Stomach smooth muscle (tissue), 2 donors: ENCODE measurements at regions not wholly inside any gene's neighbourhood (a gene's known extent, or its start where the extent isn't known, plus 50 kb on each side); places are given as distances from the start of the nearest gene placed in this dataset.

Source experiments
- H3K27ac ChIP-seq: one replicate; pipeline ENCODE4 v1.7.0; 2013; ENCODE audit warnings: mild to moderate bottlenecking, low read length, inconsistent platforms
- H3K27me3 ChIP-seq, 2 donors: one replicate each; pipeline ENCODE4 v1.7.0; 2013; ENCODE audit warnings: low read length in 2 of 2; ENCODE audit not compliant: insufficient read depth in 2 of 2, control insufficient read depth in 1 of 2
- H3K36me3 ChIP-seq, 2 donors: one replicate each; pipeline ENCODE4 v1.7.0; 2013; ENCODE audit warnings: low read length in 2 of 2; ENCODE audit not compliant: control insufficient read depth in 2 of 2, insufficient read depth in 2 of 2
- H3K4me1 ChIP-seq: one replicate; pipeline ENCODE4 v1.7.0; 2013; ENCODE audit warnings: low read length; ENCODE audit not compliant: control insufficient read depth, insufficient read depth
- H3K4me3 ChIP-seq, 2 donors: one replicate each; pipeline ENCODE4 v1.7.0; 2013; ENCODE audit warnings: low read length in 2 of 2
- H3K9ac ChIP-seq, 2 donors: one replicate each; pipeline ENCODE4 v1.7.0; 2013; ENCODE audit warnings: low read length in 2 of 2, mild to moderate bottlenecking in 1 of 2
- H3K9me3 ChIP-seq, 2 donors: one replicate each; pipeline ENCODE4 v1.7.0; 2013; ENCODE audit warnings: low read length in 2 of 2; ENCODE audit not compliant: control insufficient read depth in 2 of 2
- donor health status: healthy.
- donor health status: Pancreatic carcinoma.

GRCh38 chr7:16200591-16200990 is 220.7 kb downstream of the CRPPA start:
- Histone ChIP-seq H3K27me3 (no peaks in the 10 kb centered on the region), H3K4me3 (no peak overlapping the region), H3K4me1 (no peaks in the 10 kb centered on the region), H3K36me3 (no peaks in the 10 kb centered on the region), H3K9ac (no peak overlapping the region), H3K27ac (no peak overlapping the region), H3K9me3 (no peaks in the 10 kb centered on the region)

GRCh38 chr7:16193631-16194030 is 227.7 kb downstream of the CRPPA start:
- H3K27ac ChIP-seq: no peak overlapping the region
- no peaks in the 10 kb centered on the region for H3K27me3 ChIP-seq
- H3K4me3 ChIP-seq: no peak overlapping the region
- H3K4me1 ChIP-seq: no peaks in the 10 kb centered on the region
- no peaks in the 10 kb centered on the region for H3K9me3 ChIP-seq
- H3K36me3 ChIP-seq: no peaks in the 10 kb centered on the region
- no peak overlapping the region for H3K9ac ChIP-seq

- Histone ChIP-seq H3K9ac (no peak overlapping the region), H3K27ac (no peak overlapping the region), H3K4me1 (no peaks in the 10 kb centered on the region), H3K27me3 (no peaks in the 10 kb centered on the region), H3K4me3 (no peak overlapping the region), H3K36me3 (no peaks in the 10 kb centered on the region), H3K9me3 (no peaks in the 10 kb centered on the region)
Measured at GRCh38 chr7:16189026-16189715, 232.2 kb downstream of the CRPPA start.

GRCh38 chr7:16187131-16187530 is 234.2 kb downstream of the CRPPA start:
- Histone ChIP-seq H3K4me1 (no peaks in the 10 kb centered on the region), H3K27me3 (no peaks in the 10 kb centered on the region), H3K4me3 (no peak overlapping the region), H3K27ac (no peak overlapping the region), H3K9ac (no peak overlapping the region), H3K36me3 (no peaks in the 10 kb centered on the region), H3K9me3 (no peaks in the 10 kb centered on the region)

GRCh38 chr7:16178585-16178984 is 242.8 kb downstream of the CRPPA start:
- H3K27me3 ChIP-seq: no peaks in the 10 kb centered on the region
- no peaks in the 10 kb centered on the region for H3K4me1 ChIP-seq
- no peak overlapping the region for H3K27ac ChIP-seq
- H3K4me3 ChIP-seq: no peak overlapping the region
- H3K9me3 ChIP-seq: no peaks in the 10 kb centered on the region
- H3K36me3 ChIP-seq: no peaks in the 10 kb centered on the region
- H3K9ac ChIP-seq: no peak overlapping the region

- H3K27ac ChIP-seq: no peak overlapping the region
- H3K9me3 ChIP-seq: no peaks in the 10 kb centered on the region
- H3K4me3 ChIP-seq: no peak overlapping the region
- H3K4me1 ChIP-seq: no peaks in the 10 kb centered on the region
- H3K27me3 ChIP-seq: no peaks in the 10 kb centered on the region
- no peak overlapping the region for H3K9ac ChIP-seq
- H3K36me3 ChIP-seq: no peaks in the 10 kb centered on the region
Measured at GRCh38 chr7:16178092-16178491, 243.2 kb downstream of the CRPPA start.

- no peaks in the 10 kb centered on the region for H3K4me1 ChIP-seq
Measured at GRCh38 chr7:16174253-16174652, 247.1 kb downstream of the CRPPA start.

GRCh38 chr7:16172366-16172765 is 249.0 kb downstream of the CRPPA start:
- Histone ChIP-seq H3K27ac (no peak overlapping the region), H3K36me3 (no peaks in the 10 kb centered on the region), H3K4me1 (no peaks in the 10 kb centered on the region), H3K4me3 (no peak overlapping the region), H3K9me3 (no peaks in the 10 kb centered on the region), H3K27me3 (no peaks in the 10 kb centered on the region), H3K9ac (no peak overlapping the region)

More at GRCh38 chr7:16174253-16174652, 247.1 kb downstream of the CRPPA start:
- H3K27me3 ChIP-seq: no peaks in the 10 kb centered on the region
- H3K4me3 ChIP-seq: no peak overlapping the region
- no peaks in the 10 kb centered on the region for H3K36me3 ChIP-seq
- no peak overlapping the region for H3K27ac ChIP-seq
- H3K9ac ChIP-seq: no peak overlapping the region
- no peaks in the 10 kb centered on the region for H3K9me3 ChIP-seq

- Histone ChIP-seq H3K4me1 (no peaks in the 10 kb centered on the region), H3K36me3 (no peaks in the 10 kb centered on the region), H3K27ac (no peak overlapping the region), H3K27me3 (no peaks in the 10 kb centered on the region), H3K4me3 (no peak overlapping the region), H3K9ac (no peak overlapping the region), H3K9me3 (no peaks in the 10 kb centered on the region)
Measured at GRCh38 chr7:16171928-16172327, 249.4 kb downstream of the CRPPA start.

GRCh38 chr7:16170671-16171070 is 250.7 kb downstream of the CRPPA start:
- no peak overlapping the region for H3K27ac ChIP-seq

GRCh38 chr7:16169537-16169936 is 251.8 kb downstream of the CRPPA start:
- Histone ChIP-seq H3K4me1 (no peaks in the 10 kb centered on the region), H3K9ac (no peak overlapping the region), H3K27me3 (no peaks in the 10 kb centered on the region), H3K9me3 (no peaks in the 10 kb centered on the region), H3K4me3 (no peak overlapping the region), H3K27ac (no peak overlapping the region), H3K36me3 (no peaks in the 10 kb centered on the region)

More at GRCh38 chr7:16170671-16171070, 250.7 kb downstream of the CRPPA start:
- Histone ChIP-seq H3K36me3 (no peaks in the 10 kb centered on the region), H3K4me3 (no peak overlapping the region), H3K9me3 (no peaks in the 10 kb centered on the region), H3K4me1 (no peaks in the 10 kb centered on the region), H3K27me3 (no peaks in the 10 kb centered on the region), H3K9ac (no peak overlapping the region)
